SK-N-SH (cell line): ENCODE measurements at regions not wholly inside any gene's neighbourhood (a gene's known extent, or its start where the extent isn't known, plus 50 kb on each side); places are given as distances from the start of the nearest gene placed in this dataset.

Experiments
- RAD21 ChIP-seq: IDR thresholded peaks from 2 replicates; pipeline ENCODE4 v1.6.1; 2012; ENCODE audit warnings: mild to moderate bottlenecking, low read length
- TEAD4 ChIP-seq: IDR thresholded peaks from 2 replicates; pipeline ENCODE4 v1.4.0; 2012; ENCODE audit warnings: mild to moderate bottlenecking, borderline replicate concordance; ENCODE audit not compliant: insufficient read depth
- TF ChIP-seq, protein P1 (sequence below): fragments of 200-600 bp; sonication (generic); IDR thresholded peaks from 2 replicates; pipeline ENCODE4 v1.6.1; 2017; ENCODE audit warnings: antibody characterized with exemption, mild to moderate bottlenecking, moderate library complexity

- TF ChIP-seq, protein P1, sequence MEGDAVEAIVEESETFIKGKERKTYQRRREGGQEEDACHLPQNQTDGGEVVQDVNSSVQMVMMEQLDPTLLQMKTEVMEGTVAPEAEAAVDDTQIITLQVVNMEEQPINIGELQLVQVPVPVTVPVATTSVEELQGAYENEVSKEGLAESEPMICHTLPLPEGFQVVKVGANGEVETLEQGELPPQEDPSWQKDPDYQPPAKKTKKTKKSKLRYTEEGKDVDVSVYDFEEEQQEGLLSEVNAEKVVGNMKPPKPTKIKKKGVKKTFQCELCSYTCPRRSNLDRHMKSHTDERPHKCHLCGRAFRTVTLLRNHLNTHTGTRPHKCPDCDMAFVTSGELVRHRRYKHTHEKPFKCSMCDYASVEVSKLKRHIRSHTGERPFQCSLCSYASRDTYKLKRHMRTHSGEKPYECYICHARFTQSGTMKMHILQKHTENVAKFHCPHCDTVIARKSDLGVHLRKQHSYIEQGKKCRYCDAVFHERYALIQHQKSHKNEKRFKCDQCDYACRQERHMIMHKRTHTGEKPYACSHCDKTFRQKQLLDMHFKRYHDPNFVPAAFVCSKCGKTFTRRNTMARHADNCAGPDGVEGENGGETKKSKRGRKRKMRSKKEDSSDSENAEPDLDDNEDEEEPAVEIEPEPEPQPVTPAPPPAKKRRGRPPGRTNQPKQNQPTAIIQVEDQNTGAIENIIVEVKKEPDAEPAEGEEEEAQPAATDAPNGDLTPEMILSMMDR: no peak
- TF ChIP-seq RAD21 (no peak), TEAD4 (no peak)
These were observed 303.9 kb downstream of the TTC6 start for GRCh38 chr14:37899365-37899764.
